CD4-positive, alpha-beta T cell treated with Interleukin-4 for 4 hours (primary cell): ENCODE measurements at regions not wholly inside any gene's neighbourhood (a gene's known extent, or its start where the extent isn't known, plus 50 kb on each side); places are given as distances from the start of the nearest gene placed in this dataset.

Experiments
- DNase-seq: peaks from one replicate; pipeline ENCODE4 v3.0.0-alpha.2; 2020

DNA sequence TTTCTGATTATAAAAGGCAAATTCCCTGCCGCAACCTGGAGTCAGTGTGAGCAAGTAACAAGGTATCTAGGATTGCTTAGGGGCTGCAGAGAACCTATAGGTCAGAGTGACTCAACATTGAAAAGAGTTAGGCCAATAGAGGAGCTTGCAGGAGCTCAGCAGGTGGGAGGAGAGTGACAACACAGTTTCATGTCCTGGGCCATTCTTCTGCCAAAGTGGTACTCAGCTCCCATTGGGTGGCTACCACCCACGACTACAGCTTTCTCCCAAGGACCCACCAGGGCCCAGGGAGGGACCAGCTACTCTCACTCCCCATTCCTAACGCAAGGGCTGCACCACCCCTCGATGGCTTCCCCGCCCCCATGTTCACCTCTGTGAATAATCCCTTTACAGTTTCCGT lies 86.7 kb upstream of the SPATA31C2 start:
- DNase-seq: no peak

DNA sequence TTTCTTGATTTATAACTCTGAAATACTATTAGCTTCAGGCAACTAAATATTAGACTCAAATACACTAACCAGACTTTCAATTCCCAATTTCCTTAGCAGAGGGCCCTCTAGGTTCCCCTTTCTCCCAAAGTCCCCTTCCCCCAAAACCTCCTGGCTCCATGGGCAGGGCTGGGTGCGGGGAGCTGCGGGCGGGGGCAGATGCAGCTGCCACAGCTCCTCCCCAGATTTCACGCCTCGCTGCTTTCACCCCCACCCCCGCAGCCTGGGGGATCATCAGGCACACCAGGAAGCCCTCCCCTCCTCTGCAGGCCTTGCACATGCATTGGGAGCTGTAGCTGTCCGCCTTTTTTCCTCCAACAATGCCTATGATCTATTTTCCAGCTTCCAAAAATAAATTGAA lies 82.8 kb upstream of the SPATA31C2 start:
- DNase-seq: no peak

DNA sequence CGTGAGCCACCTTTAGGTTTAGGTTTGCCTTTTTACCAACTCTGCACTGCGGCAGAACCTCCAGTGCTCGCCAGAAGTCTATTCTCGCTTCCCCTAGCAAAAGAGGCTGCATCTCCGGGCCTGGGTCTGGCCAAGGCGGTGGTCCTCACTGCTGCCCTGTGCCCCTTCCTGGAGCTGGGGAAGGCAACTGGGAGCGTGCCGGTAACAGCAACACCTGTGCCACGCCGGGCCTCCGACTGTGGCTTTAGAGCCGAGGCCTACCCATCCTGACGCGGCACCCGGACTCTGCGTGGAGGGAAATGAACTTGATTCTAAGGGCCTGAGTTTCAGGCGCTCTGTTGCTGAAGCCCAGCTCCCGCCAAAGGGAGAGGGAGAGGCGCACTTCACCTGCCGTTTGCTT lies 82.4 kb upstream of the SPATA31C2 start:
- no peak for DNase-seq

DNA sequence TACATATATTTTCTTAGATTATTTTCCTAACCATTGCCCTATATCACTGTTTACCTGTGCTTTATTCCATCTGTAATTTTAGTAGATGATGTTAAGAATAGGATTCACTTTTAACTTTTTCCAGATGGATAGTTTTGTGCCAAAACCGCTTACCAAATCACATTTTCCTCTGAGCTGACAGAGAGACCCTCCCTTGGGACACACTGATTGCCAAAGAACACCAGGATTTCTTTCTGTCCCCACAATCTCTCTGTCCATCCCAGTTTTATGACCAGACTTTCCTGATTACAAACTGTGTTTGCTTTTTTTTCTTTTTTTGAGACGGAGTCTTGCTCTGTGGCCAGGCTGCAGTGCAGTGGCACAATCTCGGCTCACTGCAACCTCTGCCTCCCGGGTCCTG lies 81.3 kb upstream of the SPATA31C2 start:
- no peak for DNase-seq

DNA sequence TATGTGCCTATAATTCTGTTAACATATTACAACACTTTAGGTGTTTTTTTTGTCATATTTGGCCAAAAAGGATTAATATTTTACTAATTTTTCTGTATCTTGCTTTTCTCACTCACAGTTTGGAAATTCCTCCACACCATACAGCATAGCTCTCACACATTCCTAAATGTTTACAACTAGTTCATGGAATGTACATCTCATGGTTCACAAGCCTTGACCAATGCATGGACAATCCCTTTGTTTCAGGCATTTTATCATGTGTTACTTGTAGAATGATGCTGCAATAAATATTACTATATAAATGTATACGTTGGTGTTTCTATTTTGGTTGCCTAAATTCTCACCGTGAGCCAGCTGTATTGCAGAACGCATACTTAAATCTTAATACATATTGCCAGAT lies 80.5 kb upstream of the SPATA31C2 start:
- no peak for DNase-seq

DNA sequence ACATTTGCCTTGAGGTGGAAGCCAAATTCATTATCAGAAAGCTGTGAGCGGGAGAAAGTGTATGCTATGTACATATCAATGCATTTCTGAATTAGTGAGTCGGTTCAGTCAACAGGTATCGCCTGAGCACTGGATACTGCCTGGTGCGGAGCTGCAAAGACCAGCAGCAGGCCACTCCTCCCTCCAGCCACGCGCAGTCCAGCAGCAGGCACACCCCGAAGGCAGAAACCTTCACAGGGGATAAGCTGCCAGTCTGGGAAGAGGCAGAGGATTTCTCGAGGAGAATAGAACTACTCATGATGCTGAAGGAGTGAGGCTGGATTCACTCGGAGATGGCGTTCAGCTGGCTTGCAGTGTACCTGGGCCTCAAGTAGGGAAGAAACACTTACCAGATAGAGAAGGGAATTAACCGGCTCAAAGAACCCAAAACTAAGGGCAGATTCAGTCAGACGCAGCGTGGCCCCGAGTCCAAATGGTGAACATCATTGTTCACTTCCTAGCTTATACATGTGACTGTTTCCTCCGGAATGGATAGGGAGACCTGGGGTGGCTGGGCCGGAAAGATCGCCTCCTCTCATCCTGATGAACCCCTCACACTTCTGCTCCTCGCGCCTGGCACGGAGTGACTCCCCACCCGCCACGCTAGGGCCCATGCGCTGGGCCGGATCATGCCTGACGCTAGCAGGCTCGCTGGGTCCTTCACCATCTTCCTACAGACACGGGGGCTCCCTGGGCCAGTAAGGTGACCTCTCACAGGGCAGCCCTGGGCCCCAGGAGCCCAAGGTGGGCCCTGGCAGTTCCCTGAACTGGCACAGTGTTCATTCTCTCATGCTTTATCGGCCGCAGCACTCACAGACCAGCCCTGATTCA lies 78.1 kb upstream of the SPATA31C2 start:
- no peak for DNase-seq

DNA sequence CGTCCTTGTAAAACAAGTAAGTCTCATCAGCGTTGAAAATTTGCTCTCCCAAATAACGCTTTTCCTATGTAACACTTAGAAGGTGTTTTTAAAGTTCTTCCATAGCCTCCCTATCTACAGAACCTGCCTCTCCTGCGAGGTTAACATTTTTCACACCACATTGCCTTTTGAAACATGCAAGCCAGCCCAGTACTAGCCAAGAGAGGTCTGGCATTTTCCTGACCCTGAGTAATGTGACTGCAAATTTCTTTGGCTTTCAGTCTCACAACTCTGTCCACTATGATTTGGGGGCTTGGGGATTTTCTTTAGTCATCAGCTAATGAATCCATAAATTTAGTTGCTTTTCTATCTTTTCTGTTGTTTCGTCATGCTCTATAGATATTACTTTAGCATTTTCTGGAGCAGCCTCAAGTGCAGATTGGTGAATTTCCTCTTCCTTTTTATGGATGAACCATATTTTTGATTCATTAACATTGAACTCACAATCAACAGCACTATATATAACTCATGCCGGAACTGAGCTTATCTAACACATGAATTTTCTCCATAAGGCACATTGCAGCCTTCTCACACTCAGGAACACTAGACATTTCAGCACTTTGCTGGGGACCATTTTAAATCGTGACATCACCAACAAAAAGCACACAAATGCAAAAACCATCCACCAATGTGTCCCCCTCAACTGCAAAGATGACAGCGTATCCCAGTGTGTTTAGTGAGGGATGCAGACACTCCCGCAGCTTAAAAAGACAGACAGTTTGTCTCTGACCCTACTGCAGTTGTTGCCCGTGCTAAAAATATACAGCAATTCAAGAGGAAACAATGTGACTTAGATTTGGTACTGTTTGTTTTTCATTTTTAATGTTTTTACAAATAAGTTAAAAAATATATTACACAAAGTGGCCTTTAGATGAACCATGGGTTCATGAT lies 77.2 kb upstream of the SPATA31C2 start:
- no peak for DNase-seq

DNA sequence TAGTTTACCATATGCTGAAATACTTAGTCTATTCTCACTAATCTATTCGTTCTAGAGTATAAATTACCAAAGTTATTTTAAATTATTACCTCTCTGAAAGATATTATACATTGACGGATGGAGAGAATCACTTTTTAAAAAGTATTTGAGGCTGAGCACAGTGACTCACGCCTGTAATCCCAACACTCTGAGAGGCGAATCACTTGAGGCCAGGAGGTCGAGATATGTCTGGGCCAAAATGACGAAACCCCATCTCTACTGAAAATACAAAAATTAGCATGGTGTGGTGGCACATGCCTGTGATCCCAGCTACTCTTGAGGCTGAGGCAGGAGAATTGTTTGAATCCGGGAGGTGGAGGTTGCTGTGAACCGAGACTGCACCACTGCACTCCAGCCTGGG lies 64.0 kb upstream of the SPATA31C2 start:
- DNase-seq: no peak

DNA sequence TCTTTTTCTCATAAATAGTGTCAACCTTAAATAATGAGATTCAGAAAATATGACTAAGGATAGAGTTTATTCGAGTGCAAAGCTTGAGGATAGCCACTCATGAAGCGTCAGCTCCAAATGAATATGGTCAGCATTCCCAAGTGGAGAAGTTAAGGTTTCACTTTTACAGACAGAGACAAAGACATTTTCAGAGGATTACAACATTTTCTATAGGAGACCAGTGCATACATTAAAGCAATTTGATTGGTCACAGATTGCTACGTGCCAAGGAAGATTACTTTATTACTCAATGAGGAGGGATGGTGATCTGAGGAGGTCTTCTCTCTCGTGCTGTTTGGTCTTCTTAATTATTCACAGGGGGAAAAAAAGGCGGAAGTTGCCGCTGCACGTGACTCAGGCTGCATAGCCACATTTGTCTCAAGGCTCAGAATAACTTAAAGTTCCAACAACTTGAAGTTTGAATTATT lies 60.1 kb upstream of the SPATA31C2 start:
- DNase-seq: no peak

DNA sequence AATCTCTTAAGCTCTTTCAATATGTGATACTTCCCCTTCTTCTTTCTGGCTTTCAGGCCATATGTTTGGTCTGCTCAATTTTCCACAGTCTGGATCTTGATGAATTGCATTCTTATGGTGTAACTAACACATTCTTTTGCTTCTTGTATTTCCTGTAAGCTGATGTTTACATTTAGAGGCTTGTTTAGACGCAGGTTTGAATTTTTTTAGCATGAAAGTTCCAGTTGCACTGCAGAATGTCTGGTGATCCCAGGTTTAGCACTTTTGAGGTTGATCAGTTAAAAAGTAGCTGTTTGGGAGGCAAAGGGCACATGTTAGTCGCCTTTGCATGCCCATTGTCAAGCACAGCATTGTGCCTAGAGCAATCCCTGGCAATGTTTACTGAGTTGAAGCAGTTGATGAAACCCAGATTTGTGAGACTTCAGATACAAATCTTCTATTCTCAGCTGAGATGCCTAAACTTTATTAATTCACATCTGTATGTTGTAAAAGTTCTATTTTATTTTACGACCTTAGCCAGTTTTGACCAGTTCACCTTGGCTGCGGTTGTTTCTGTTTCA lies 59.6 kb upstream of the SPATA31C2 start:
- DNase-seq: no peak

DNA sequence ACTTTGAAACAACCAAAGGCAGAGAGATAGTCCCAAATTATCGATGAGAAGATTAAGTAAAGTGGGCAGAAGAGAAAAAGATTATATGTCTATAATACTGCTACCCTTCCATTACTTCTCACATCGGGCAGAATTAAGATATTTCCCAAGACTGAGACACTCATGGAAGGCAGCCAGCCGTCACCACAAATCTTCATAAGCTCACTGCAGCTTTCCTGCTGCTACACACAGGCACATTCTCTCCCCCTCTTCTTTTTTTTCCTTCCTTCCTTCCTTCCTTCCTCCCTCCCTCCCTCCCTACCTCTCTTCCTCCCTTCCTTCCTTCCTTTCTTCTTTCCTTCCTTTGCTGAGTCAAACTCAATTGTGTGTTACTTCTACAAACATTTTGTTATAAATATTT lies 58.7 kb upstream of the SPATA31C2 start:
- no peak for DNase-seq

DNA sequence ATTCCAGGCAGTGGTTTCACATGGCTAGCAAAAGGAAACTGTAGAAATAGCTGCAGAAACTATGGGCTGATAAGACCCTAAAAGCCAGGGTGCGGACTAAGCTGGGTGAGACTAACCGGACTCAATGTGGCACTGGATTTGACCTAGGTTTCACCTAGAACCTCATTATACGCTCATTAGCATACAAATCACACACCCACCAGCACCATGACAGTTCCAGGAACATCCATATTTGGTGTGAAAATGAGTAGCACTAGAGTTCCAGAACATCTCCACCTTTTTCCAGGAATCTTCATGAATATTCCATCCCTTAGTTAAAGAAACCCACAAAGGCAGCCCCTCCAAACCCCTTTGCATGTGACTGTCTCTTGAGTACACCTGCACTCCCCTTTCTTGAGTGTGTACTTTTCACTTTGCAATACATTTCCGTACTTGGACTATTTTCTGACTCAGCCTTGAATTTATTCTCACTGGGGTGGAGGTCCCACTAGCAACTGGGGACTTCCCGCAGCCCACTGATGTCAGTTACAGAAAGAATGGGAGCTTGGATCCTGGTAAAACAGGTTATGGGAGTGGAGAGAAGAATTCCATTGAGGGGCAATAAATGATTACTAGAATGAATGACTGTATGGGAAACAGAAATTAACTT lies 58.0 kb upstream of the SPATA31C2 start:
- DNase-seq: no peak

DNA sequence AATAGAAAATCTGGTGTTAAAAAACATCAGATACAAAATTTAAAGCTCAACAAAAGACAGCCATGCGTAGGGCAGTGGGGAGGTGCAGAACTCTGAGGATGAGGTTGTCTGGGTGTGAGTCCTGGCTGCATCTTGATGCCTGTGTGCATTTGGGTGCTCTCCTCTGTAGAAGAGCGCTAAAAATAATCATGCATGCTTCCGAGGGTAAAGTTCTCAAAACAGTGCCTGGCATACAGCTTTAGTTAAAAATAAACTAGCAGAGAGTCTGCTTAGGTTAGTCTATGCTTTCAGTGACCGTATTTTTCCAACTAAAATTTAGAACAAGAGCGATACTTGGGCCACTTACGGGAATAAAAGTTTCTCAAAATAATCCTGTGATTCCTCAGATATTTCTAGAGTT lies 55.5 kb upstream of the SPATA31C2 start:
- DNase-seq: no peak

DNA sequence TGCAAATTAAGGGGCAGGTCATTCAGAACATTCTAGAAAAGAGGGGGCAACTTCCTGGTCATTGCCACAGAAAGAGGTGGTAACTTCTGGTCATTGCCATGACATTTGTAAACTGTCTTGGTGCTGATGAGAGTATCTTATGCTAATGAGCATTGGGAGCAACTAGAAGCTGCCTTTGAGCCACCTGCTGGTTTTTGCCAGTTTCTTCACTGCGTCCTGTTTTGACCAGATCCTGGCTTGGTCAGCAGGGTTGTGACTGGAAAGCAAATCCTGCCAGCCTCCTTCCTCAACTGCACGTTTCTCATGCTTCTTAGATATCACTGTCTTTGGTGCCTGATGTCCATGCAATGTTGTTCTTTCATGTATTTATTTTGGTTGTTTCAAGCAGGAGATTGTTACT lies 53.2 kb upstream of the SPATA31C2 start:
- DNase-seq: no peak

DNA sequence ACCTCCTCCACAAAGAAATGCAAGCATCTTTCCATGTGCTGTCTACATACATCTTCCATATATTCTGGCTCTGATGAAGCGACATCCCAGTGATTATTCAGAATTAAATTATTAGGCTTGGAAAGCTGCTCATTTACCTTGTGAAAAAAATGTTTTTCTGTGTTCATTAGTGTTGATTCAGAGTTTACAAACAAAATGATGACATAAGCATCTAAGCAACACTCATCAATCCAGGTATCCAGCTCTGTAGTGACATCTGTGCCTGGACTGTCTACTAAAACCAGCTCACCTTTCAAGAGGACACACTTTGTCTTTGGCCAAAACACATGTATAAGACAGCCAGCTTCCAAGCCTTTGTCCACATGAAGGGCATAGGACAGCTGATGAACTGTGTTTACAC lies 51.1 kb upstream of the SPATA31C2 start:
- DNase-seq: no peak
